ENCODE measurements at regions not wholly inside any gene's neighbourhood (a gene's known extent, or its start where the extent isn't known, plus 50 kb on each side); places are given as distances from the start of the nearest gene placed in this dataset.

DNA sequence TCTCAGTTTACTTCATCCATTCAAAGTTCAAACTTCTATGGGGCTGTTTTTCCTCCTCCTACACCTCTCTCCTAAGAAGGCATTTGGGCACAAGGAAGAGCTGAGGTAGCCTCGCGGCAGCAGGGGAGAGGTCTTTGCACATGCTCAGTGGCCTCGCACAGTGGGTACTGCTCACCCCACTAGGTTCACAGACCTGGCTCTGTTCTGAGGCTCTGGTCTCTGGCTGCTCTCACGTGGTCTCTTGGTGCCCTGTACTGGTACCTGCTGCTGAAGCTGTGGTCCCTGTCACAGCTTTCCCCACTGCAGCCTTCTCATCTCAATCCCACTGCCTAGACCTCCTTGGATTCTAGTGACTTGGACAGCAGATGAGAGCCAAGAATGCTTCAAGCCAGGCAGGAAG lies 134.7 kb upstream of the CRY1 start:
- no peak for TF ChIP-seq EZH2 (IDR thresholded peaks at IDR 0.05; ENCODE audit: borderline replicate concordance)
- TF ChIP-seq EZH2phosphoT487 (IDR thresholded peaks at IDR 0.05; ENCODE audit: low read depth, severe bottlenecking, unreplicated experiment), result no peak
- no peak for TF ChIP-seq CTCF (IDR thresholded peaks at IDR 0.05; ENCODE audit: poor library complexity)
